ENCODE measurements at regions not wholly inside any gene's neighbourhood (a gene's known extent, or its start where the extent isn't known, plus 50 kb on each side); places are given as distances from the start of the nearest gene placed in this dataset.
"Not testable (repeated sequence)": the region's sequence is repeated elsewhere in the genome, so short reads cannot be mapped to it uniquely, and the experiment has no call there.

DNA sequence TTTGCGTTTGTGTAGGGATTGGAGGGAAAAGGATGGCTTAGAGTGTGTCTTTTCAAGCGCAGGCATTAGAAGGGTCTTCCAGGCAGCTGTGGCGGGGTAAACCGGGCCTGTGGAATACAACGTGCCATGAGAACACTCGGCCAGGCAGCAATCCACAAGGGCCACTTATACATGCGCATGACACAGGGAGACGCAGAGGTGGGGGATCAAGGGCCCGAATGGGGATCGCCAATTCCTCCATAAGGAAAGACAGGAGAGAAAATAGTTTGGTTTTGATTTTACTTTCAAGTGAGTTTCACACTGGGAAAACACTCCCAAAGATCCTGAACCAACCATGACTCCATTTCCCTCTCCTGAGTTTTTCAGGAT is 71.6 kb downstream of the SPRING1 start:
- Histone ChIP-seq H3K9me3 (no peaks in the 10 kb centered on the region), H3K27me3 (no peaks in the 10 kb centered on the region), H3K4me1 (peaks cover 14 to 27% (median 23%) of the 10 kb centered on the region in 4 donors), H3K4me3 (no peak overlapping the region), H3K36me3 (no peaks in the 10 kb centered on the region), H3K27ac (peak overlapping the region; percentile 17 to 74 (median 68))
- DNase-seq (no peak), ATAC-seq (ENCODE audit: low FRiP score in 2 of 2) (no peak)
- whole genome bisulfite sequencing, 2 donors = 71 to 92% methylated on average over 10 of the region's 10 CpGs
- TF ChIP-seq, protein P1, sequence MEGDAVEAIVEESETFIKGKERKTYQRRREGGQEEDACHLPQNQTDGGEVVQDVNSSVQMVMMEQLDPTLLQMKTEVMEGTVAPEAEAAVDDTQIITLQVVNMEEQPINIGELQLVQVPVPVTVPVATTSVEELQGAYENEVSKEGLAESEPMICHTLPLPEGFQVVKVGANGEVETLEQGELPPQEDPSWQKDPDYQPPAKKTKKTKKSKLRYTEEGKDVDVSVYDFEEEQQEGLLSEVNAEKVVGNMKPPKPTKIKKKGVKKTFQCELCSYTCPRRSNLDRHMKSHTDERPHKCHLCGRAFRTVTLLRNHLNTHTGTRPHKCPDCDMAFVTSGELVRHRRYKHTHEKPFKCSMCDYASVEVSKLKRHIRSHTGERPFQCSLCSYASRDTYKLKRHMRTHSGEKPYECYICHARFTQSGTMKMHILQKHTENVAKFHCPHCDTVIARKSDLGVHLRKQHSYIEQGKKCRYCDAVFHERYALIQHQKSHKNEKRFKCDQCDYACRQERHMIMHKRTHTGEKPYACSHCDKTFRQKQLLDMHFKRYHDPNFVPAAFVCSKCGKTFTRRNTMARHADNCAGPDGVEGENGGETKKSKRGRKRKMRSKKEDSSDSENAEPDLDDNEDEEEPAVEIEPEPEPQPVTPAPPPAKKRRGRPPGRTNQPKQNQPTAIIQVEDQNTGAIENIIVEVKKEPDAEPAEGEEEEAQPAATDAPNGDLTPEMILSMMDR (IDR thresholded peaks at IDR 0.05) = no peak
- TF ChIP-seq POLR2AphosphoS5 (IDR thresholded peaks at IDR 0.05) (no peak), EP300 (IDR thresholded peaks at IDR 0.05) (no peak), POLR2A (IDR thresholded peaks at IDR 0.05) (no peak)

- peaks cover 14 to 27% (median 23%) of the 10 kb centered on the region in 4 donors for H3K4me1 ChIP-seq
- H3K36me3 ChIP-seq = no peaks in the 10 kb centered on the region
- TF ChIP-seq POLR2AphosphoS5 (IDR thresholded peaks at IDR 0.05) = peak; percentile 37 to 62
- TF ChIP-seq, protein P1 (IDR thresholded peaks at IDR 0.05) = no peak
- peak in 2 of 4 donors; percentile 33 to 76 for TF ChIP-seq EP300 (IDR thresholded peaks at IDR 0.05)
- no peaks in the 10 kb centered on the region for H3K27me3 ChIP-seq
- H3K4me3 ChIP-seq = no peak overlapping the region
- H3K9me3 ChIP-seq = no peaks in the 10 kb centered on the region
- no peak for DNase-seq
- peak overlapping the region; percentile 17 to 74 (median 68) for H3K27ac ChIP-seq
- ATAC-seq (ENCODE audit: low FRiP score in 2 of 2) = no peak
- 47 to 55% methylated on average over 15 of the region's 15 CpGs for WGBS, 2 donors
These were observed 72.1 kb downstream of the SPRING1 start for GRCh38 chr12:116665666-116666304.

GRCh38 chr12:116664085-116664484 is 73.8 kb downstream of the SPRING1 start:
- ATAC-seq (ENCODE audit: low FRiP score in 2 of 2) = no peak
- DNase-seq = no peak
- no peaks in the 10 kb centered on the region for H3K36me3 ChIP-seq
- H3K9me3 ChIP-seq = no peaks in the 10 kb centered on the region
- no peak overlapping the region for H3K4me3 ChIP-seq
- peaks cover 26 to 35% (median 29%) of the 10 kb centered on the region in 4 donors for H3K4me1 ChIP-seq
- H3K27ac ChIP-seq = no peak overlapping the region
- H3K27me3 ChIP-seq = no peaks in the 10 kb centered on the region
- no peak for TF ChIP-seq EP300 (IDR thresholded peaks at IDR 0.05)
- WGBS, 2 donors = 96% methylated on average over 4 of the region's 4 CpGs

GRCh38 chr12:116662612-116663144 is 75.2 kb downstream of the SPRING1 start:
- TF ChIP-seq, protein P1 (IDR thresholded peaks at IDR 0.05) = no peak
- no peak for TF ChIP-seq POLR2AphosphoS5 (IDR thresholded peaks at IDR 0.05)
- TF ChIP-seq EP300 (IDR thresholded peaks at IDR 0.05) = no peak
- no peak for TF ChIP-seq POLR2A (IDR thresholded peaks at IDR 0.05)
- DNase-seq (peak; percentile 27 to 55), ATAC-seq (ENCODE audit: low FRiP score in 2 of 2) (peak in 1 of 2 donors; percentile 19)
- H3K4me3 ChIP-seq = no peak overlapping the region
- peaks cover 30 to 42% (median 35%) of the 10 kb centered on the region in 4 donors for H3K4me1 ChIP-seq
- no peaks in the 10 kb centered on the region for H3K9me3 ChIP-seq
- 42 to 44% methylated on average over 11 to 21 of the region's 21 CpGs for WGBS, 2 donors
- peak overlapping the region; percentile 0 to 52 (median 31) for H3K27ac ChIP-seq
- no peaks in the 10 kb centered on the region for H3K36me3 ChIP-seq
- no peaks in the 10 kb centered on the region for H3K27me3 ChIP-seq

DNA sequence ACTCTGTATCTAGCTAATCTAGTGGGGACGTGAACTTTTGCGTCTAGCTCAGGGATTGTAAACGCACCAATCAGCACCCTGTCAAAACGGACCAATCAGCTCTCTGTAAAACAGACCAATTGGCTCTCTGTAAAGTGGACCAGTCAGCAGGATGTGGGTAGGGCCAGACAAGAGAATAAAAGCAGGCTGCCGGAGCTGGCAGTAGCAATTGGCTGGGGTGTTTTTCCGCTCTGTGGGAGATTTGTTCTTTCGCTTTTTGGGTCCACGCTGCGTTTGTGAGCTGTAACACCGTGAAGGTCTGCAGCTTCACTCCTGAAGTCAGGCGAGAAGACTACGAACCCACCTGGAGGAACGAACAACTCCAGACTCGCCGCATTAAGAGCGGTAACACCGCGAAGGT is 76.5 kb downstream of the SPRING1 start:
- TF ChIP-seq, protein P1 (IDR thresholded peaks at IDR 0.05) = no peak
- TF ChIP-seq POLR2AphosphoS5 (IDR thresholded peaks at IDR 0.05) (no peak), POLR2A (IDR thresholded peaks at IDR 0.05) (no peak), EP300 (IDR thresholded peaks at IDR 0.05) (no peak)
- DNase-seq = no peak
- Histone ChIP-seq H3K4me3 (no peak overlapping the region), H3K9me3 (no peaks in the 10 kb centered on the region), H3K4me1 (peaks cover 24 to 42% (median 33%) of the 10 kb centered on the region in 4 donors), H3K27me3 (no peaks in the 10 kb centered on the region), H3K27ac (no peak overlapping the region), H3K36me3 (no peaks in the 10 kb centered on the region)
- 93 to 97% methylated on average over 18 of the region's 18 CpGs for WGBS, 2 donors
- no peak for ATAC-seq (ENCODE audit: low FRiP score in 2 of 2)

DNA sequence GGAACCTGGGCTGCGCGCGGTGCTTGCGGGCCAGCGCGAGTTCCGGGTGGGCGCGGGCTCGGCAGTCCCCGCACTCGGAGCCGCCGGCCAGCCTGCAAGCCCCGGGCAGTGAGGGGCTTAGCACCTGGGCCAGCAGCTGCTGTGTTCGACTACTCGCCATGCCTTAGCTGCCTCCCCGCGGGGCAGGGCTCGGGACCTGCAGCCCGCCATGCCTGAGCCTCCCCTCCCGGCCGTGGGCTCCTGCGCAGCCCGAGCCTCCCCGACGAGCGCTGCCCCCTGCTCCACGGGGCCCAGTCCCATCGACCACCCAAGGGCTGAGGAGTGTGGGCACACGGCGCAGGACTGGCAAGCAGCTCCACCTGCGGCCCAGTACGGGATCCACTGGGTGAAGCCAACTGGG is 77.1 kb downstream of the SPRING1 start:
- peaks cover 19 to 39% (median 31%) of the 10 kb centered on the region in 4 donors for H3K4me1 ChIP-seq
- not testable (repeated sequence) for H3K9me3 ChIP-seq; ATAC-seq (ENCODE audit: low FRiP score in 2 of 2); H3K4me3 ChIP-seq; DNase-seq; H3K27me3 ChIP-seq; H3K36me3 ChIP-seq
- H3K27ac ChIP-seq = peak overlapping the region in 1 of 4 donors; percentile 16
- 95 to 97% methylated on average over 30 to 34 of the region's 34 CpGs for WGBS, 2 donors

Data from upper lobe of left lung (tissue), 6 donors.